Gastroesophageal sphincter (tissue), 4 donors: ENCODE measurements at regions not wholly inside any gene's neighbourhood (a gene's known extent, or its start where the extent isn't known, plus 50 kb on each side); places are given as distances from the start of the nearest gene placed in this dataset.

Experiments used
- ATAC-seq: fragments of 150-250 bp; one replicate; pipeline ENCODE4 v1.9.1; 2016; ENCODE audit warnings: mild to moderate bottlenecking, moderate library complexity
- H3K27ac ChIP-seq, 4 donors: fragments of 200-600 bp; sonication (generic) in 3 of 4; 1 replicate in 3 of 4; 2 replicates in 1 of 4; pipeline ENCODE4 v1.5.1; 2016 to 2019
- H3K27me3 ChIP-seq: fragments of 200-600 bp; sonication (generic); one replicate; pipeline ENCODE4 v1.5.1; 2019
- H3K36me3 ChIP-seq, 2 donors: fragments of 200-600 bp; sonication (generic); one replicate each; pipeline ENCODE4 v1.5.1; 2019; ENCODE audit warnings: control low read depth in 1 of 2
- H3K4me1 ChIP-seq, 3 donors: fragments of 200-600 bp; sonication (generic); 1 replicate in 2 of 3; 2 replicates in 1 of 3; pipeline ENCODE4 v1.5.1; 2016 to 2019; ENCODE audit warnings: control low read depth in 2 of 3
- H3K4me3 ChIP-seq, 2 donors: fragments of 200-600 bp; sonication (generic); one replicate each; pipeline ENCODE4 v1.5.1; 2019; ENCODE audit warnings: mild to moderate bottlenecking in 1 of 2, moderate library complexity in 1 of 2
- H3K9me3 ChIP-seq, 3 donors: fragments of 200-600 bp; sonication (generic); one replicate each; pipeline ENCODE4 v1.5.1; 2017 to 2019; ENCODE audit warnings: control low read depth in 2 of 3
- EP300 ChIP-seq: sonication (generic); formaldehyde crosslinking; IDR thresholded peaks from one replicate; pipeline ENCODE4 v1.6.1; 2017; ENCODE audit warnings: antibody characterized with exemption, mild to moderate bottlenecking
- POLR2A ChIP-seq, 2 donors: fragments of 450-650 bp; IDR thresholded peaks; one replicate each; pipeline ENCODE4 v1.6.1; 2017; ENCODE audit warnings: antibody characterized with exemption in 2 of 2, mild to moderate bottlenecking in 2 of 2, moderate library complexity in 1 of 2
- POLR2AphosphoS5 ChIP-seq: sonication (generic); formaldehyde crosslinking; IDR thresholded peaks from one replicate; pipeline ENCODE4 v1.6.1; 2017; ENCODE audit warnings: antibody characterized with exemption
- WGBS, 2 donors: methylation state at CpG; one replicate each; pipeline ENCODE4 v1.1.5; 2018; ENCODE audit warnings: low coverage in 1 of 2; 5-methylcytosine and 5-hydroxymethylcytosine counted together
- small RNA-seq, 4 donors: library from RNA; depleted of rRNA; stranded (forward); fragments of <200 nt; gene quantifications; one replicate each; pipeline ENCODE3, GENCODE V24; 2016
- TF ChIP-seq, protein P1 (sequence below), 4 experiments: fragments of 200-600 bp in 2 of 4; fragments of 450-650 bp in 2 of 4; sonication (generic) in 1 of 4; IDR thresholded peaks; one replicate each; pipeline ENCODE4 v1.5.1; 2017 to 2019; ENCODE audit warnings: antibody characterized with exemption in 4 of 4, mild to moderate bottlenecking in 2 of 4, moderate library complexity in 2 of 4

DNA sequence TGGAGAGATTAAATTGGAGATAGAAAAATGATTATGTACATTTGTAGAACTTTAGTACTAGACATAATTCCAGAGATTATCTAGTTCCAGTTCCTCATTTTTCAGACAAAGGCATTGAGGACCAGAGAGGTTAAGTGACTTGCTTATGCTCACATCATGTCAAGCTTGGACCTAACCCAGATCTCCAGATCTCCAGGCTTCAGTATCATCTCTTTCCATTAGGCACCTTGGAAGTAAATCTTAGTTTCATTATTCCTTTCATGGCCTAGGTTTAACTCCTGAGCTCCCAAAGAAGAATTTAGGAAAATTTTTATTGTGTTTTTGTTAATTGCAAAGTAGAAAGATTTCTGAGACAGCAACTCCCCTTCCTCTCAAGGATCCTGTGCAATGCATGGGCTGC lies 148.8 kb downstream of the GATB start:
- H3K27me3 ChIP-seq = no peaks in the 10 kb centered on the region

DNA sequence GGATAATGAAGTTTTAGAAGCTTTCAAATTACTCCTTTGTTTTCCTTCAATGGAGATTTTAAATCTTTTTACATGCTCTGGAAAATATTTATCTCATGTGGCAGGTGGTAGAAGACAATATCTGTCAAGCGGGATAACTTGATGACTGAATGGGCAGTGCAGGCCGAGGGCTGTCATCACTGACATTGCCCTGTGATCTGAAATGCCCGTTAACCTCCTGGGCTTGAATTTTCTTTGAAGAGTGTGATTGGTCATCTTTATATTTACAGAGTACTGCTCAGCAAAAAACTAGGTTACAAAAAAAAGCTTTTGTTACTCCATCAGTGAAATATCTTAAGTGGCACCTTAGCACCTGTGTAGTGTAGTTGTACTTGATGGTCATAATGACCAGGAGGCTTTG lies 147.5 kb downstream of the GATB start:
- no peak for TF ChIP-seq POLR2A (IDR thresholded peaks at IDR 0.05)
- TF ChIP-seq, protein P1, sequence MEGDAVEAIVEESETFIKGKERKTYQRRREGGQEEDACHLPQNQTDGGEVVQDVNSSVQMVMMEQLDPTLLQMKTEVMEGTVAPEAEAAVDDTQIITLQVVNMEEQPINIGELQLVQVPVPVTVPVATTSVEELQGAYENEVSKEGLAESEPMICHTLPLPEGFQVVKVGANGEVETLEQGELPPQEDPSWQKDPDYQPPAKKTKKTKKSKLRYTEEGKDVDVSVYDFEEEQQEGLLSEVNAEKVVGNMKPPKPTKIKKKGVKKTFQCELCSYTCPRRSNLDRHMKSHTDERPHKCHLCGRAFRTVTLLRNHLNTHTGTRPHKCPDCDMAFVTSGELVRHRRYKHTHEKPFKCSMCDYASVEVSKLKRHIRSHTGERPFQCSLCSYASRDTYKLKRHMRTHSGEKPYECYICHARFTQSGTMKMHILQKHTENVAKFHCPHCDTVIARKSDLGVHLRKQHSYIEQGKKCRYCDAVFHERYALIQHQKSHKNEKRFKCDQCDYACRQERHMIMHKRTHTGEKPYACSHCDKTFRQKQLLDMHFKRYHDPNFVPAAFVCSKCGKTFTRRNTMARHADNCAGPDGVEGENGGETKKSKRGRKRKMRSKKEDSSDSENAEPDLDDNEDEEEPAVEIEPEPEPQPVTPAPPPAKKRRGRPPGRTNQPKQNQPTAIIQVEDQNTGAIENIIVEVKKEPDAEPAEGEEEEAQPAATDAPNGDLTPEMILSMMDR (IDR thresholded peaks at IDR 0.05) = no peak
- TF ChIP-seq EP300 = no peak
- TF ChIP-seq POLR2AphosphoS5 = no peak
- H3K27ac ChIP-seq = no peak overlapping the region
- WGBS, 2 donors = 74 to 91% methylated on average over 3 of the region's 3 CpGs

More for the DNA sequence above, 148.8 kb downstream of the GATB start:
- TF ChIP-seq POLR2A (IDR thresholded peaks at IDR 0.05) = no peak
- TF ChIP-seq POLR2AphosphoS5 = no peak
- no peak for TF ChIP-seq EP300
- TF ChIP-seq, protein P1 (IDR thresholded peaks at IDR 0.05) = no peak
- ATAC-seq = no peak
- no peak overlapping the region for H3K27ac ChIP-seq
- H3K36me3 ChIP-seq = no peaks in the 10 kb centered on the region
- H3K4me1 ChIP-seq = no peaks in the 10 kb centered on the region
- H3K9me3 ChIP-seq = no peaks in the 10 kb centered on the region
- no peak overlapping the region for H3K4me3 ChIP-seq

DNA sequence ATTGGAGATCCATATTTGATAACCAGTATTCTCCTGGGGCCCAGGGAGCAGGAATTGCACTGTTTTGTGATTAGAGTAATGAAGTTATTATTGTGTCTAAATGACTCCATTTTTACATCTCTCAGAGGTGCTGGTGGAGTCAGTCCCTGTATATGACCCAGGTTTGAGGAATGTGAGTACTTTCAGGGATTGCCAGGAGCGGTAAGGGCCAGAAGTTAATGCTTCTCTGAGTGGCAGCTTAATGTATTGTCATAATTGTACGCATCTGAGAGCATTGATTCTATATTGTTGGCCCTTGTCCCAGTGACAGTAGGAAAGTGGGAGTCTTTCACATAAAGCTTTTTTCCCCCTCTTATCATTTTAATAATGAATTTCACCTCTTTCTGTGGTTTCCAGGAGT lies 146.2 kb downstream of the GATB start:
- no peak for TF ChIP-seq POLR2AphosphoS5
- no peak for TF ChIP-seq POLR2A (IDR thresholded peaks at IDR 0.05)
- TF ChIP-seq, protein P1 (IDR thresholded peaks at IDR 0.05) = no peak
- no peak for TF ChIP-seq EP300
- 80 to 88% methylated on average over 1 to 2 of the region's 2 CpGs for WGBS, 2 donors
- Histone ChIP-seq H3K27ac (no peak overlapping the region), H3K4me1 (no peaks in the 10 kb centered on the region), H3K27me3 (no peaks in the 10 kb centered on the region), H3K9me3 (no peaks in the 10 kb centered on the region), H3K4me3 (no peak overlapping the region), H3K36me3 (no peaks in the 10 kb centered on the region)
- ATAC-seq = no peak

More for the DNA sequence above, 147.5 kb downstream of the GATB start:
- no peak overlapping the region for H3K4me3 ChIP-seq
- H3K27me3 ChIP-seq = no peaks in the 10 kb centered on the region
- H3K4me1 ChIP-seq = no peaks in the 10 kb centered on the region
- no peak for ATAC-seq
- no peaks in the 10 kb centered on the region for H3K36me3 ChIP-seq
- H3K9me3 ChIP-seq = no peaks in the 10 kb centered on the region

DNA sequence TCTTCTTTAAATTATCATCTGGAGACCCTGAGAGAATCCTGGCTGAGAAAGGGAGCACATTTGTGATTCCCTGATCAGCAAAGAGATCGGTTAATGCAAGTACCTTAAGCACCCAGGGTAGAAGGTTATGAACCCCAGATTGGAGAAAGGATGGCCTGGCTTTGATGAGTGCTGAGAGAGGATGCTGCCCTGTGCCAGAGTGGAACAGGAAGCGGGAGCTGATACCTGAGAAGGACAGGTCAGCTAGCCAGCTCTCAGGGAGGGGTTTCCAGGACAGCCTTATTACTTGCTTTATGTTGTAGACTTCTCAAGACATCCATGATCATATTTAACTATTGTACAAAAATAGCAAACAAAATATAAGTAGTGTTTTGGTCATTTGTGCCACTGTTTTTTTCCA lies 141.9 kb downstream of the GATB start:
- Histone ChIP-seq H3K27me3 (no peaks in the 10 kb centered on the region), H3K9me3 (no peaks in the 10 kb centered on the region), H3K27ac (no peak overlapping the region), H3K4me3 (no peak overlapping the region), H3K4me1 (no peaks in the 10 kb centered on the region), H3K36me3 (no peaks in the 10 kb centered on the region)
- 67 to 76% methylated on average over 1 to 2 of the region's 2 CpGs for WGBS, 2 donors
- TF ChIP-seq POLR2A (IDR thresholded peaks at IDR 0.05) = no peak
- no peak for TF ChIP-seq POLR2AphosphoS5
- no peak for TF ChIP-seq EP300
- TF ChIP-seq, protein P1 (IDR thresholded peaks at IDR 0.05) = no peak
- no peak for ATAC-seq

DNA sequence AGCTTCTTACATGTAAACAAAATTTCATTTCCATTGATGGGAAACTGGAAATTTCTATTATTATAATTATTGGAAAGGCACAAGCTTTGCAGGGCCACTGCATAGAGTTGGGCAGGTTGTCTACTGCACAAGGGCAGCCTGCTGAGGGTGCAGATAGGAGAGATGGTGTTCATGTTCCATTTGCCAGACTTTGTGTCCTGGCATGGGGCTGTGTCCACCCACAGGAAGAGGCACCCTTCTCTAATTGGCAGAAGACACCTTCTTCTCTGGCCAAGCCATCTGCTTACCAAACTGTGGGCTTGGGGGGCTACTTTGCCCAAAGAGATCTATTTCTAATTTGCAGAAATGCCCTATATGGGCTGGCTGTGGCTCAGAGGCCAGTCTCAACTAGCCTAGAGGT lies 140.7 kb downstream of the GATB start:
- Histone ChIP-seq H3K27me3 (no peaks in the 10 kb centered on the region), H3K9me3 (no peaks in the 10 kb centered on the region), H3K4me3 (no peak overlapping the region), H3K36me3 (no peaks in the 10 kb centered on the region), H3K4me1 (no peaks in the 10 kb centered on the region), H3K27ac (no peak overlapping the region)
- ATAC-seq = no peak
- TF ChIP-seq EP300 = no peak
- no peak for TF ChIP-seq POLR2A (IDR thresholded peaks at IDR 0.05)
- TF ChIP-seq, protein P1 (IDR thresholded peaks at IDR 0.05) = no peak
- TF ChIP-seq POLR2AphosphoS5 = no peak

Small RNA genes lying in the stretch of these regions (small RNA-seq; reads per million reads assigned to genes)
- gene RN7SKP35 = 0 reads per million in 4 donors
